ENCODE measurements at regions not wholly inside any gene's neighbourhood (a gene's known extent, or its start where the extent isn't known, plus 50 kb on each side); places are given as distances from the start of the nearest gene placed in this dataset.

- H3K4me3 ChIP-seq (ENCODE audit: low read depth, low read length), result no peak overlapping the region
- no peak for TF ChIP-seq CTCF (IDR thresholded peaks at IDR 0.05; ENCODE audit: insufficient read depth, low read depth, low read length, missing control alignments)
- DNase-seq (ENCODE audit: low read depth), result no peak
These were observed 1047.8 kb downstream of the SOCS6 start for GRCh38 chr18:71336576-71337210.

- no peak for TF ChIP-seq CTCF (IDR thresholded peaks at IDR 0.05; ENCODE audit: insufficient read depth, low read depth, low read length, missing control alignments)
- no peak for DNase-seq (ENCODE audit: low read depth)
These were observed 1040.7 kb downstream of the SOCS6 start for GRCh38 chr18:71329563-71329962.

GRCh38 chr18:71329114-71329513, 1040.3 kb downstream of the SOCS6 start:
- no peak for TF ChIP-seq CTCF (IDR thresholded peaks at IDR 0.05; ENCODE audit: insufficient read depth, low read depth, low read length, missing control alignments)
- H3K4me3 ChIP-seq (ENCODE audit: low read depth, low read length), result no peak overlapping the region
- DNase-seq (ENCODE audit: low read depth), result no peak

More at GRCh38 chr18:71329563-71329962, 1040.7 kb downstream of the SOCS6 start:
- no peak overlapping the region for H3K4me3 ChIP-seq (ENCODE audit: low read depth, low read length)

- DNase-seq (ENCODE audit: low read depth), result no peak
- H3K4me3 ChIP-seq (ENCODE audit: low read depth, low read length), result no peak overlapping the region
- TF ChIP-seq CTCF (IDR thresholded peaks at IDR 0.05; ENCODE audit: insufficient read depth, low read depth, low read length, missing control alignments), result no peak
These were observed 1039.0 kb downstream of the SOCS6 start for GRCh38 chr18:71327850-71328249.

- no peak overlapping the region for H3K4me3 ChIP-seq (ENCODE audit: low read depth, low read length)
- no peak for DNase-seq (ENCODE audit: low read depth)
- TF ChIP-seq CTCF (IDR thresholded peaks at IDR 0.05; ENCODE audit: insufficient read depth, low read depth, low read length, missing control alignments), result no peak
These were observed 1038.6 kb downstream of the SOCS6 start for GRCh38 chr18:71327441-71327840.

GRCh38 chr18:71326826-71327225, 1038.0 kb downstream of the SOCS6 start:
- H3K4me3 ChIP-seq (ENCODE audit: low read depth, low read length), result no peak overlapping the region
- no peak for DNase-seq (ENCODE audit: low read depth)
- TF ChIP-seq CTCF (IDR thresholded peaks at IDR 0.05; ENCODE audit: insufficient read depth, low read depth, low read length, missing control alignments), result no peak

GRCh38 chr18:71324356-71324755, 1035.5 kb downstream of the SOCS6 start:
- TF ChIP-seq CTCF (IDR thresholded peaks at IDR 0.05; ENCODE audit: insufficient read depth, low read depth, low read length, missing control alignments), result no peak
- H3K4me3 ChIP-seq (ENCODE audit: low read depth, low read length), result no peak overlapping the region
- no peak for DNase-seq (ENCODE audit: low read depth)

All from GM12865 (cell line).